Heart left ventricle (tissue), 16 donors: ENCODE measurements at regions not wholly inside any gene's neighbourhood (a gene's known extent, or its start where the extent isn't known, plus 50 kb on each side); places are given as distances from the start of the nearest gene placed in this dataset.

Source experiments
- ATAC-seq, 4 donors: fragments of 200-7000 bp; cut with Tn5 transposase; one replicate each; pipeline ENCODE4 v1.9.1; 2020 to 2022; ENCODE audit warnings: moderate library complexity in 4 of 4, mild to moderate bottlenecking in 3 of 4, moderate number of reproducible peaks in 1 of 4
- DNase-seq, 5 donors: peaks; one replicate each; pipeline ENCODE4 v3.0.0-alpha.2; 2020
- H3K27ac ChIP-seq, 12 donors: fragments of 200-600 bp; sonication (generic) in 4 of 12; one replicate each; pipeline versions ENCODE4 v1.5.0 to v1.8.0; 2016 to 2022; ENCODE audit warnings: mild to moderate bottlenecking in 2 of 12
- H3K27me3 ChIP-seq, 9 donors: fragments of 200-600 bp; sonication (generic) in 2 of 9; one replicate each; pipeline versions ENCODE4 v1.5.1 to v1.8.0; 2016 to 2022; ENCODE audit warnings: mild to moderate bottlenecking in 3 of 9
- H3K36me3 ChIP-seq, 9 donors: fragments of 200-600 bp; sonication (generic) in 2 of 9; one replicate each; pipeline versions ENCODE4 v1.5.0 to v1.8.0; 2018 to 2022; ENCODE audit warnings: mild to moderate bottlenecking in 2 of 9
- H3K4me1 ChIP-seq, 12 donors: fragments of 200-600 bp; sonication (generic) in 4 of 12; one replicate each; pipeline versions ENCODE4 v1.5.0 to v1.8.0; 2016 to 2022; ENCODE audit warnings: mild to moderate bottlenecking in 3 of 12
- H3K4me3 ChIP-seq, 12 donors: fragments of 200-600 bp; sonication (generic) in 4 of 12; one replicate each; pipeline versions ENCODE4 v1.5.0 to v1.8.0; 2017 to 2022; ENCODE audit warnings: mild to moderate bottlenecking in 9 of 12, moderate library complexity in 4 of 12
- H3K9me3 ChIP-seq, 12 donors: fragments of 200-600 bp; sonication (generic) in 4 of 12; one replicate each; pipeline versions ENCODE4 v1.5.0 to v1.8.0; 2016 to 2022; ENCODE audit warnings: mild to moderate bottlenecking in 1 of 12
- CTCF ChIP-seq, 12 donors: fragments of 200-600 bp; sonication (generic) in 4 of 12; IDR thresholded peaks; one replicate each; pipeline versions ENCODE4 v1.5.0 to v1.8.0; 2018 to 2022; ENCODE audit warnings: antibody characterized with exemption in 12 of 12, mild to moderate bottlenecking in 5 of 12
- POLR2A ChIP-seq, 2 donors: fragments of 450-650 bp; IDR thresholded peaks; one replicate each; pipeline ENCODE4 v1.6.1; 2017; ENCODE audit warnings: antibody characterized with exemption in 2 of 2, mild to moderate bottlenecking in 2 of 2, moderate library complexity in 2 of 2
- WGBS, 4 donors: extraction: QIAGEN DNeasy Blood & Tissue Kit in 2 of 4; methylation state at CpG; one replicate each; pipeline versions ENCODE4 v1.1.5 to v1.1.7; 2013 to 2018; 5-methylcytosine and 5-hydroxymethylcytosine counted together
- intact Hi-C, 10 donors: fragments of 100-400 bp; cut with DNase I; formaldehyde crosslinking; loops; one replicate each; pipeline versions ENCODE4 v1.11.1 to v1.14.2; 2022
- donor health status: ischemic (EF 13 %, LVEDD 7.1; RV severe dilation, severe dysfunction).
- donor health status: healthy with polysubstance abuse.
- donor health status: DM: no; HTN: yes; CAD: no.
- donor health status: DM: no; HTN: no; CAD: no.
- donor health status: ischemic (EF 25% LVEDD 6.9; RV normal size, moderate dysfunction).
- donor health status: ischemic (EF 25% LVEDD 5.7; RV mildly dilated, moderate dysfunction).
- donor health status: healthy.
- donor health status: DM: yes; HTN: yes; CAD: no.
- donor health status: ischemic (EF 35%, LVEDD 5.7; RV mildly dilated, moderate dysfunction).
- donor health status: nonischemic (EF 11% LVEDD 7.7; RV severe dilation, severe dysfunction).
- donor health status: DM: yes; HTN: yes; CAD: no.
- donor health status: PGD.
- donor health status: ischemic (EF 29% LVEDD 5.4; RV normal size, mild dysfunction).
- donor health status: nonischemic (EF 23%, LVEDD 6.1; RV moderate dilation, normal function).

- DNase-seq (no peak), ATAC-seq (no peak)
- Histone ChIP-seq H3K4me3 (no peak overlapping the region), H3K27ac (no peak overlapping the region), H3K9me3 (peaks cover 0 to 10% (median 0%) of the 10 kb centered on the region in 12 donors), H3K36me3 (no peaks in the 10 kb centered on the region), H3K27me3 (no peaks in the 10 kb centered on the region), H3K4me1 (no peaks in the 10 kb centered on the region)
- intact Hi-C loops, result no loop called here
- no peak for TF ChIP-seq CTCF (IDR thresholded peaks at IDR 0.05)
- no peak for TF ChIP-seq POLR2A (IDR thresholded peaks at IDR 0.05)
These were observed 488.6 kb downstream of the ACTL7B start for GRCh38 chr9:108367188-108367587.

- no peak for ATAC-seq
- DNase-seq, result no peak
- Histone ChIP-seq H3K27me3 (no peaks in the 10 kb centered on the region), H3K27ac (no peak overlapping the region), H3K4me3 (no peak overlapping the region), H3K4me1 (no peaks in the 10 kb centered on the region), H3K36me3 (no peaks in the 10 kb centered on the region), H3K9me3 (no peaks in the 10 kb centered on the region)
- WGBS, 4 donors, result 75 to 95% (median 82%) methylated on average over 1 of the region's 1 CpG
- intact Hi-C loops, result no loop called here
- TF ChIP-seq POLR2A (IDR thresholded peaks at IDR 0.05), result no peak
- no peak for TF ChIP-seq CTCF (IDR thresholded peaks at IDR 0.05)
These were observed 492.5 kb downstream of the ACTL7B start for GRCh38 chr9:108363311-108363710.

GRCh38 chr9:108360304-108360703, 495.5 kb downstream of the ACTL7B start:
- Histone ChIP-seq H3K4me1 (no peaks in the 10 kb centered on the region), H3K4me3 (no peak overlapping the region), H3K9me3 (no peaks in the 10 kb centered on the region), H3K27ac (no peak overlapping the region), H3K36me3 (no peaks in the 10 kb centered on the region), H3K27me3 (no peaks in the 10 kb centered on the region)
- DNase-seq (no peak), ATAC-seq (no peak)
- 94 to 99% (median 96%) methylated on average over 3 of the region's 3 CpGs for WGBS, 4 donors
- intact Hi-C loops, result no loop called here
- no peak for TF ChIP-seq POLR2A (IDR thresholded peaks at IDR 0.05)
- TF ChIP-seq CTCF (IDR thresholded peaks at IDR 0.05), result no peak

GRCh38 chr9:108356806-108357205, 499.0 kb downstream of the ACTL7B start:
- Histone ChIP-seq H3K27me3 (no peaks in the 10 kb centered on the region), H3K4me1 (no peaks in the 10 kb centered on the region), H3K36me3 (no peaks in the 10 kb centered on the region), H3K9me3 (no peaks in the 10 kb centered on the region), H3K27ac (no peak overlapping the region), H3K4me3 (no peak overlapping the region)
- TF ChIP-seq CTCF (IDR thresholded peaks at IDR 0.05) (no peak), POLR2A (IDR thresholded peaks at IDR 0.05) (no peak)
- ATAC-seq, result no peak
- intact Hi-C loops, result no loop called here
- no peak for DNase-seq
- 59 to 81% (median 67%) methylated on average over 2 of the region's 2 CpGs for WGBS, 4 donors
